ENCODE measurements at regions not wholly inside any gene's neighbourhood (a gene's known extent, or its start where the extent isn't known, plus 50 kb on each side); places are given as distances from the start of the nearest gene placed in this dataset.

DNA sequence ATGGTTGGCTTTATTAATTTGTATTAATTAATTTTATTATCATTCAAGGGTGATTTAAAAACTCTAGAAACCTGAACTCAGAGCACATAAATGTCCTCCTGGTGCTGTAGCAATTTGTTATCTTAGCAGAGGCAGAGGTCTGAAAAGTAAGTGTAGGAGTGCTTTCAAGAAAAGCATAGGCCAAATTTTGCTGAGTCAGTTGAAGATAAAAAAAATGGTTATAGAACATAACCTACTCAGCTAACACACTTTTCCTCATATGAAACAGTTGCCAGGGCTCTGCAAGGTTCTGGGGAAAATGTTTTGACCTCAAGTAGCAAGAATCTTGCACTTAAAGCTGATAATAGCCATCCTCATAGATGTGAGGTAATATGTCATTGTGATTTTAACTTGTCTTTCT lies 53.5 kb upstream of the CHODL start:
- DNase-seq (ENCODE audit: low spot score) (no peak), FAIRE-seq (no peak)

DNA sequence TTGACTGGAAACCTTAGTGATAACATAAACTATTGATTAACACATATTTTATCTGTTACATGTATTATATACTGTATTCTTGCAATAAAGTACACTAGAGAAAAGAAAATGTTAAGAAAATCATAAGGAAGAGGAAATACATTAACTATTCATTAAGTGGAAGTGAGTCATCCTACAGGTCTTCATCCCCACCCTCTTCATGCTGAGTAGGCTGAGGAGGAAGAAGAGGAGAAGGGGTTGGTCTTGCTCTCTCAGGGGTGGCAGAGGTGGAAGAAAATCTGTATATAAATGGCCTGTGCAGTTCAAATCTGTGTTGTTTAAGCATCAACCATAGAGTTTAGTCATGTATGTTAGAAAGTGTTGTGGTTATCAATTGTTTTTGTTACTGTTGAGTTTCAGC lies 66.1 kb upstream of the CHODL start:
- no peak for FAIRE-seq
- DNase-seq (ENCODE audit: low spot score): no peak

DNA sequence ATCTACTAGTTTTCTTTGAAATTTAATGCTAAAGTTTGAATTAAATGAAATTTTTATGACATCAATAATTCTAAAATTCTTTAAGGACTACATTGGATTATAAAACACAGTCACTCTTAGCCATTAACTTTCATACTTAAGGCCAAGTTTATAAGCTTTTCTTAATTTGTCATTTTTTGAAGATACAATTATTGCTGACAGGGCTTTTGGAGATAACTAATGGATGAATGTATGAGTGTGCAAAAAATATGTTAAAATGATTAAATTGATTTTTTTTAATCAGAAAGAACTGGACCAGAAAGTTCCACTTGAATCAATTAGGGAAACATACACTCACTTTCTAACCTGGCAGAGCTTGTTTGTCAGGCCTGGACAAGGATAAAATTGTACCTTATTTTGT lies 70.3 kb upstream of the CHODL start:
- DNase-seq (ENCODE audit: low spot score) (no peak), FAIRE-seq (no peak)

DNA sequence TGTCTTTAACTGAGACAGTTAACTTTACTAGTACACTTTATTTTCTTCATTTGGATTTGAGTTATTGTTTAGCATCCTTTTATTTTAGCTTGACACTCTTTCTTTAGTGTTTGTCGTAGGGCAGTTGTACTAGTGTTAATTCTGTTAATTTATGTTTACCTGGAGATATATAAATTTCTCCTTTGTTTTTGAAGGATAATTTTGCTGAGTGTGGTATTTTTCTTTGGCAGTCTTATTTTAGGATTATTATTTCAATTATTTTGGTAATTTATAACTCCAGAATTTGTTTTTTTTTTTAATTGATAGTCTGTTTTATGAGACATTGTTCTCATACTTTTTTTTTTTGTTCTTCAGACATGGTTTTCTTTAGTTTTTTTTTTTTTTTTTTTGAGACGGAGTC lies 73.8 kb upstream of the CHODL start:
- DNase-seq (ENCODE audit: low spot score) (no peak), FAIRE-seq (no peak)

DNA sequence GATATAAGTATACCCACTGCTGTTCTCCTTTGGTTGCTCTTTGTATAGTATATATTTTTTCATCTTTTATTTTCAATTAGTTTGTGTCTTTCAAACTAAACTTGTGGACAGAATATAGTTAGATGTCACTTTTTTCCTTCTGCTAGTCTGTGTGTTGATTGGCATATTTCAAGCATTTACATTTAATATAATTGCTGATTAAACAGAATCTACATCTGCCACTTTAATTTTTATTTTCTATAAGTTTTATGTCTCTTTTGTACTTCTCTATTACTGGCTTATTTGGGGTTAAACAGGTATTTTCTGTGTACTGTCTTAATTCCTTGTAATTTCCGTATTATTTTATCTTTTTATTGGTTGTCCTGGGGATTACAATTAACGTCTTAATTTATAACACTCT lies 74.4 kb upstream of the CHODL start:
- DNase-seq (ENCODE audit: low spot score) (no peak), FAIRE-seq (no peak)

DNA sequence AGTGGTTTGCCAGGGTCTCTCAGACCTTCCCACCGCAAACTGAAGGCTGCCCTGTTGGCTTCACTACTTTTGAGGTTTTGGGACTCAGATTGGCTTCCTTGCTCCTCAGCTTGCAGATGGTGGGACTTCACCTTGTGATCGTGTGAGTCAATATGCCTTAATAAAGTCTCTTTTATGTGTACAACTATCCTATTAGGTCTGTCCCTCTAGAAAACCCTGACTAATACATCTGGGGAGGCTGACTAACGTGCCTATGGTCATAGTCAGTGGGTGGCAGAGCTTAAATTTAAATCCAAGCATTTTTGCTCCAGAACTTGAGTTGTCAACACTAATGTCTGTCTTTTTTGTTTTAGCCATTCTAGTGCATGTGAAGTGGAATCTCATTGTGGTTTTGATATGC lies 76.5 kb upstream of the CHODL start:
- FAIRE-seq: no peak
- no peak for DNase-seq (ENCODE audit: low spot score)

DNA sequence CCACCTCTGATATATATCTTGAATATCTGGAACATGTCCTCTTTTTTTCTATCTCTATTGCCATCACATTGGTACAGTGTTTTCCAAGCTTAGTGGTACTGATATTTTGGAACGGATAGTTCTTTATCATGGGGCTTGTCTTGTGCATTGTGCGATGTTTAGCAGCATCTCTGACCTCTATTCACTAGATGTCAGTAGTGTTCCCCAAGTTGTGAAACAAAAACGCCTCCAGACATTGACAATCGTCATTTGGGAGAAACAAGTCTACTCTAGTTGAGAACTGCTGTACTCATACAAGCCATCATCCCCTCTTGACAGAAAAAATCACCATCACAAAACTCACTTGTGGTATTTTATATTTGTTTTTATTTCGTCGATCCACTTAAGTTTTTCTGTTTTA lies 79.7 kb upstream of the CHODL start:
- DNase-seq (ENCODE audit: low spot score) (no peak), FAIRE-seq (no peak)

DNA sequence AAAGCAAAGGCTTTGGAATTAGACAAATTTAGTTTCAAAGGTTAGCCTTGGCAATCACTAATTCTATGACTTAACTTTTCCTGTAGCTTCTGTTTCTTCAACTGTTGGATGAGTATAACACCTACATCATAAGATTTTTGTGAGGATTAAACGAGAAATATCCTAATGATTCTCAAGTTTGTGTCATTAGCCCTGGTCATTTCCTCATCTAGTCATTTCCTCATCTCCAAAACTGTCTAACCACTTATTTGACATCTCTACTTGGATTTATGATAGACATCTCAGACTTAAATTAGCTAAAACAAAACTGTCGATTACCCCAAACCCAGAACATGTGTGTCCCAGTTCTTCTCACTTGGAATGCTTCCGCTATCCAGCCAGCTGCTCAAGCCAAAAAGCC lies 80.2 kb upstream of the CHODL start:
- FAIRE-seq (no peak), DNase-seq (ENCODE audit: low spot score) (no peak)

DNA sequence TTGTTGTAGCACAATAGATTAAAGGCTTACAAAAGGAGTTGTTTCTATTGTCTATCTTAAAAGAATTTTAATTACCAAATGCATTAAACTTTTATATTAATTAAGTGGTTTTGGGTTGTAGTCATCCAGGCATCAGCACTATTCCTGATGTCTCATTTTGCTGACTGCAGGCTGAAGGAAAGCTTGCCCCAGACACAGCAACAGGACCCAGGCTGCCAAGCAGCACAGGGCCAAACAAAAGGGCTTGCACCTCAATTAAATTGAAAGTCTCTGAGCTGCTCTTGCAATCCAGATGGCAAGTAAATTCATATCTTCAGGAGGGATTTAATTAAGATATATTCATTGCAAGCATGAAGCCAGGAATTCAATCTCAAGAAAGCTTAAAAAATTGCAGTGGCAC lies 80.7 kb upstream of the CHODL start:
- DNase-seq (ENCODE audit: low spot score) (no peak), FAIRE-seq (no peak)

DNA sequence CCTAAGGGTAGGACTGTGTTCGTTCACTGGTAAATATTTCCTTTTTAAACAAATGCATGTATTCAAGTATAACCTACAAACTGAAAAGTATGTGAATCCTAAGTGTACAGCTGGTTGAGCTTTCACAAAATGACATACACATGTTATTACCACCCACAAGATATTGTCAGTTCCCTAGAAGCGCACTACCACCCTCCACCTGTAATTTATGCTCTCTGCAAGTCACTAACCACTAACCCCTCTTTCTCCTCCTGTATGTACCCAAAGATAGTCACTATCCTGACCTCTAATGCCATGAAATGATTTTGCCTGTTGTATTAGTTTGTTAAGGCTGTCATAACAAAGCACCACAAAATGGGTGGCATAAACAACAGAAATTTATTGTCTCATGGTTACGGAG lies 82.8 kb upstream of the CHODL start:
- DNase-seq (ENCODE audit: low spot score): no peak
- no peak for FAIRE-seq

DNA sequence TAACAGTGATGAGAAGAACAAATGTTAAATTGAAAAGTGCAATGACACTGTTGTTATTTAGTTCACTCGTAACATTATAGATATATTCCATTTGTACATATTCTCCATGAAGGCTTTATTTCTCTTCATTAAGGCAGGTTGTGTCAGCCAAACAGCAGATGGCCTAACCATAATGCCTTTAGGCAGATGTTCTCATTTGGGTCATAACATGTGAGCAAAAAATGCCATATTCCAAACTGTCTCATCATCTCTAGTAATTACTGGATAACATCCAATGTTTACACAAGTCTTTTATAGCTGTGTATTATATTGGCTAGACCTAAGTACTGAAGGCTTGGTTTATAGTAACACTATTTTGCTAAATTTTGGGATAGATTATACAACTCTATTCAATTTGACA lies 87.2 kb upstream of the CHODL start:
- DNase-seq (ENCODE audit: low spot score) (no peak), FAIRE-seq (no peak)

DNA sequence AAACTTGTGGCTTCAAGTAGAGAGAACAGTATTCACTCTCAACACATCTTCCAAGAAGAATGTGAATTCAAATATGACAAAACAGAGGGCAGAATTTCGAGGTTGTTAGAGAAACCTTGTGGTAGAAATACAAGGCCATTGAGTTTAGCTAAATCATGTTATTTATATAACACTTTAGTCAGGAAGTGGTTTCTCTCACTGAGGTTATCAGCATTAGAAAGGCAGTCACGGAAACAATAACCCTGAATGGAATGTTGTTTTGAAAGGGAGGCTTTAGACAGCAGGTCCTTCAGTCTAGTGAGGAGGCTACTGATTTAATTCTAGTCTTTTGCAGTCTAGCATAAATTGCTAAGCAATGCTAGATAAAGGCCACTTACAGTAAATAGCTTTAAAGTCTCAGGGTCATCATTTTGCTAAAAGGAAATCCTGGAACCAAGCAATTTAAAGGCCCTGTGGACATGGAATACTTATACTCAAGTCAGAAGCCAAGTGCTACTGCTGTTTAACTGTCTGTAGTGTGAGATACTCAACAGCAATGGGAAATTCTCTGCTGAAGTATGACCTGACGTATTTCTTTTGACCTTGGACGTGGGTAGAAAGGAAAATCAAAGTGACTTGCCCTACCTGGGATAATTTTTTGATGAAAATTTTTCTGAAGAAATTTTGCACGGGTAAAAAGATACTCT lies 89.0 kb upstream of the CHODL start:
- no peak for DNase-seq (ENCODE audit: low spot score)

DNA sequence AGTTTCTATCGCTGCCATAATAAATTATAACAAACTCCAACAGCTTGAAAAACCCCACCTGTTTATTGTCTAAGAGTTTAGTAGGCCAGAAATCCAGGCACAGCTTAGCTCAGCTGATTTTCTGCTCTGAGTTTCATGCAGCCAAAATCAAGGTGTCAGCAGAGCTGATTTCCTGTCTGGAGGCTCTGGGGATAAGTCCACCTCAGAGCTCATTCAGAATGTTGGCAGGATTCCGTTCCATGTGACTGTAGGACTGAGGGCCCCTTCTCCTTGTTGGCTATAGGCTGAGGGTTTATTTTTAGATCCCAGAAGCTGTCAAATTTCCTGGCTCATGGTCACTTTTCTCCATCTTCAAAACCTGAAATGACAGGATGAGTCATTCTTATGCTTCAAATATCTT lies 91.6 kb upstream of the CHODL start:
- DNase-seq (ENCODE audit: low spot score): no peak

More for the DNA sequence above, 89.0 kb upstream of the CHODL start:
- FAIRE-seq: no peak

DNA sequence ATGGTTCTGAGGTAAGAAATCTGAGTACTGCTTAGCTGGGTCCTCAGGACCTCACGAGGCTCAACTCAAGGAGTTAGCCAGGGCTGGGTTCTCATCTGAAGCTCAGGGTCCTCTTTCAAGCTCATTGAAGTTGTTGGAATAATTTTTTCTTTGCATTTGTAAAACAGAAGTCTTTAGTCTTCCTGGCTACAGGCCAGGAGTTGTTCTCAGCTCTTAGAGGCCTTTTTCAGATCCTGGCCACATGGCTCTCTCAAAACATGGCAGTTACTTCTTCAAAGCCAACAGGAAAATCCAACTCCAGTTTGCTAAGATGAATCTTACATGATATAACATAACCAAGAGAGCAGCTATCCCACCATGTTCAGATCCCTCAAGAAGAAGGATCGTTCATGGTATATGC lies 92.3 kb upstream of the CHODL start:
- DNase-seq (ENCODE audit: low spot score): no peak
- no peak for FAIRE-seq

More for the DNA sequence above, 91.6 kb upstream of the CHODL start:
- no peak for FAIRE-seq

DNA sequence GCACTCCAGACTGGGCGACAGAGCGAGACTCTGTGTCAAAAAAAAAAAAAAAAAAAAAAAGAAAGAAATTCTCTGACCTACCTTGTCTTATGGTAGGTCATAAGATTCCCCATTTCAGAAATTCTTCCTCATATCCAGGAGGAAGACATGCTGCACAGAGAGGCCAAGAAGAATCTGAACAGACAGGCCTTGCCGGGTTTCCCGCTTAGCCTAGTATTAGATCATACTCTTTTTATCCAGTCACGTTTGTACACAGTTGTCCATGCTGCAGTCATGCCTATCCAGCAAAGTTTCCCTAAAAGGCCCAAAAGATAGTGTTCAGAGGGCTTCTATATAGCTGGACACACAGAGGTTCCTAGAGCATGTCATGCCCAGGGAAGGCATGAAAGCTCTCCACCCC lies 93.6 kb upstream of the CHODL start:
- DNase-seq (ENCODE audit: low spot score): no peak
- no peak for FAIRE-seq

DNA sequence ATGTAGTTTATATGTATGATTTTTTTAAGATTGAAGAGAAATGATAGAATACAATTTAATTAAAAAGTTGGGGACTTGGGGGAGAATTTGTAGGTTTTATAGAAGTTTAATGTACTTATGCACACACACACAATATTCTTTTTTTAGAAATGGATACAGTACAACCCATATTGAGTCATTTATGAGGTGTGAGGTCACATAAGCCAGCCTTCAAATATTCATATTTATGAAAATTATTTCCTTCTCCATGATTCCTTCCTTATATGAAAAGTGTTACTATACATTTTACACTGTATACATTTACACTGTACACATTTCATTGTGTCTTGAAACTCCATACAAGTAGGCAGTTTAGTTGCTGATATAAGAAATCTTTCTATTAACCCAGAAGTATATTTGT lies 96.2 kb upstream of the CHODL start:
- FAIRE-seq: no peak

DNA sequence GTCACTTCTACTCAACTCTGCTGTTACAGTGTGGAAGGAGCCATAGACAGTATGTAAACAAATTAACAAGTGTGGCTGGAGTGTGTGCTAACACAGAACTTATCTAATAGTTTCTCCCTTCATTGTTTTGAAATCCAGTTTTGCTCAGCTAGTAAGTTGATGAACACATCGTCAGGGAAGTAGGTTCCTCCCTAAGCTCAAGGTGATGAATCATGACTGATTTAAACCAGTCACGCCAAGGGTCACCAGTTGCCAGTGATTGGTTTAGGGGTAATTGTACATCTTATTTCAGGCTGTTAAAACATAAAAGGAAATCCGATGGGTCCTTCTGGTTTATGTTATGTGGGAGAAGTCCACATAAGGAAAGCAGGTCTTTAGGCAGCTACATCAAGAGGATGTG lies 97.0 kb upstream of the CHODL start:
- FAIRE-seq (no peak), DNase-seq (ENCODE audit: low spot score) (no peak)

More for the DNA sequence above, 96.2 kb upstream of the CHODL start:
- no peak for DNase-seq (ENCODE audit: low spot score)

DNA sequence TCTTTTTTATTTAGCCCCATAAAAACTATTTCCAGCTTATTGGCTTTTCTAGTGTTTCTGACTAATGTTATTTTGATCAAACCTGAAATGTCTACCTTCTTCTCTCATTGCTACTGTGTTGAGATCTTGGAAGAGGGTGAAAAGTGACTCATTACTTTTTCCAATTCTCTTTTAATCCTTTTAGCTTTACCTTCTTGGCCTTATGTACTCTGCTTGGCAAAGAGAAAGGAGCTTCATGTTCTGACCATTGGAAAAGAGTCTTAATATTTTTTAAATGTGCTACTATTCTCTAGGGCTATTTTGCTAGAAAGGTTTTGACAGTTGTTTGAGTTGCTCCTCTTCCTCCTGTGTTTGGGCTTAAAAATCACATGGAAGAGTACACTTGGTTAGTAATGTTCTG lies 97.8 kb upstream of the CHODL start:
- FAIRE-seq (no peak), DNase-seq (ENCODE audit: low spot score) (no peak)

DNA sequence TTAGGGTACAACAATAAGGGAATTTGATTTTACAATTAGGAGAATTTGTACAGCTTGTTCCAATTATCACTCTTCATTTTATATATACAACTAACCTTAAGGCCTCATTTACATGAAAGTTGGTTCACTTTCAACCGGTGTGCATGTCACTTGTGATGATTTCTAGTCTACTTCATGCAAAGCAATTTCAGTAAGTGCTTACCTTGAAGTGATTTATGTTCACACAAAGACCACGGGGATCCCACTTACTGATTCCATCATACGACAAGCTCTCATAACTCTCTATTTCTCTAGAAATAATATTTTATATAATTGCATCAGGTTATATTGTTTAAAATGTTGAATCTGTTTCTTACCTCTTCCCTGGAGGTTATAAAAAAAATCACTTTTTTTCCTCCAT lies 100.3 kb upstream of the CHODL start:
- no peak for FAIRE-seq
- DNase-seq (ENCODE audit: low spot score): no peak

DNA sequence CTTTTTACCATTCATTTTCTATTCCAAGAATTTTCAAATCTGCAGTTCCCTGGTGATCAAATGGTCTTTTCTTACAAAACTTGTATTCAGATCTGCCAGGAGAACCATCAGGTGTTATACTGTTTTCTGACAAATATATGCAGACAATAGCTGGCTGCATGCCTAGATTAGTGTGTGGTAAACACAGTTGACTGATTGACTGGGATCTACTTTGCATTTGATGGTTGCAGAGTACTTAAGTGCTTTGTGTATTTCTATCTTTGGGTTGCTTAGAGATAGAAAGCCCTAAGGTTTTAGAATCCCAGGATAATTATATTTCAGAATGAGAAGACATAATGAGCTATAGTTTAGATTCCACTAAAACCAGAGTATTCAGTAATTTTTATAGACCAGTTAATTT lies 102.0 kb upstream of the CHODL start:
- FAIRE-seq: no peak

DNA sequence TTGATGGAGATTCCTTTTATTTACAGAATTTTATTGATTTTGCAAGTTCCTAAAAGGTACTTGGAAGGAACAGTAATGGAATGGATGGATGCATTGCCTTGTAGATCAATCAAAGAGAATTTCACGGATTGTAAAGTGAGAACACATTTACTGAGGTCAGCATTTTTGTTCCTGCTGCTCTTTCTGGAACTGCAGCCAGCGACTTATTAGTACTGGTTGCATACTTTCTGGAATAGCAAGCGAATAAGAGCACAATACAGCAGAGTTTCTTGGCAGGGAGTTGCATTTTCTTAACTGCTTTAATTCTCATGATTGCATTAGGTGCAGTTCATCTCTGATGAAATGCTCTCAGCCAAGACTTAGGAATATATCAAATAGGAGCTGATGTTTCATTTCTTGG lies 106.1 kb upstream of the CHODL start:
- FAIRE-seq (no peak), DNase-seq (ENCODE audit: low spot score) (no peak)

More for the DNA sequence above, 102.0 kb upstream of the CHODL start:
- DNase-seq (ENCODE audit: low spot score): no peak

DNA sequence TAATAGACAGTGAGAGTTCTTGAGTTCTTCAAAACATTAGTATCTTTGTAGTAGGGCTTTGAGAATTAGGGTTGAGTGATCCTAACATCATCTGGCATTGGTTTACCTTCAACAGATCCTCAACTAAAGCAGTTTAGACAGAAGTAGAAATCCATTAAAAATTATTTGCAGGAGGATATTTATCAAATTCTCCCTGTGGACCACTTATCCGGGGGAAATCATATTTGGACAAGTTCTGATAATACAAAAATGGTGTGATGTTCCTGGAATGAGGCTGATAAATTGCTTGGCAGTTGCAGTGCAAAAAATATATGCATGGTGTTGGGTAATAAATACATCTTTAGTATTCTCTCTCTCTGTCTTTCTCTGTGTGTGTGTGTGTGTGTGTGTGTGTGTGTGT lies 115.1 kb upstream of the CHODL start:
- FAIRE-seq: no peak

DNA sequence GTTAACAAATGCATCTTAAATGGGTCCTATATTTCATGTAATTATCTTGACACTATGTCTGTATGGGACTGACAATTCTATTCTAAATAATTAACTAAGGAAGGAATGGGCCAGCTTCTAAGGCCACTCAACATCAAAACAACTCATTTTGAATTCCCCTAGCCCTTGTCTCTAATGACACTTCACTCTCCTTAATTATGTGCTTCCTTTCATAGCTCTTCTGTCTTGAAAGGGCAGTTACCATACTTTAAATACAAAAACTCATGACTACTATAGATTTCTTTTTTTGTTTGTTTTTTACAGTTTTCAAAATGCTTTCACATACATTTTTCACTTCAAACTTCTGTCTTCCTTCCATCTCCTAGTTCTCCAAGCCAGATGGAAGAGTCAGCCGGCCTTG lies 126.1 kb upstream of the CHODL start:
- no peak for FAIRE-seq
- DNase-seq (ENCODE audit: low spot score): no peak

More for the DNA sequence above, 115.1 kb upstream of the CHODL start:
- DNase-seq (ENCODE audit: low spot score): no peak

DNA sequence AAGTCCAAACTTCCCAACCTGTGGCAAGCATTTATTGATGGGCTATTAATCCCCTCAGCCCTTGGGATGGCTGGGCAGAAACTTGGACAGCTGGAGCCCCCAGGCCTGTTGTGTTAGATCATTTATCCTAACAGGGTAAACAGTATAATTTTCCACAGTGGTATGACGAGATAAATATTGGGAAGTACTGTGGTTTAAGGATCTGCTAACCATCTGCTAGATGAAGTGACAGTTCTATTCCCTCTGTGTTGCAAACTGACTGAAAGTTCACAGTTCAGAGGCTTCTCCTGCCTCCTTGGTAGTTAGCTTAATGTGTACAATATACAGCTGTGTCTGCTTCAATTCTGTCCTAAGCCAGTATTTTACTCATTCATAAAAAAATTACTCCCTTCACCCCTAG lies 127.5 kb upstream of the CHODL start:
- no peak for FAIRE-seq
- no peak for DNase-seq (ENCODE audit: low spot score)

Data from RCC 7860 (cell line).